Hepatocyte (in vitro differentiated cells): ENCODE measurements at regions not wholly inside any gene's neighbourhood (a gene's known extent, or its start where the extent isn't known, plus 50 kb on each side); places are given as distances from the start of the nearest gene placed in this dataset.

Experiments
- CTCF ChIP-seq: fragments of 200-600 bp; sonication (generic); IDR thresholded peaks from 2 replicates; pipeline ENCODE4 v1.5.1; 2016; ENCODE audit warnings: antibody characterized with exemption, mild to moderate bottlenecking; ENCODE audit not compliant: poor library complexity
- EZH2 ChIP-seq: fragments of 200-600 bp; sonication (generic); IDR thresholded peaks from 2 replicates; pipeline ENCODE4 v1.6.1; 2016; ENCODE audit warnings: antibody characterized with exemption, mild to moderate bottlenecking, borderline replicate concordance
- EZH2phosphoT487 ChIP-seq: fragments of 200-600 bp; sonication (generic); IDR thresholded peaks from one replicate; pipeline ENCODE4 v1.6.1; 2018; ENCODE audit warnings: antibody characterized with exemption, mild to moderate bottlenecking, low read depth, moderate library complexity; ENCODE audit not compliant: unreplicated experiment, severe bottlenecking

DNA sequence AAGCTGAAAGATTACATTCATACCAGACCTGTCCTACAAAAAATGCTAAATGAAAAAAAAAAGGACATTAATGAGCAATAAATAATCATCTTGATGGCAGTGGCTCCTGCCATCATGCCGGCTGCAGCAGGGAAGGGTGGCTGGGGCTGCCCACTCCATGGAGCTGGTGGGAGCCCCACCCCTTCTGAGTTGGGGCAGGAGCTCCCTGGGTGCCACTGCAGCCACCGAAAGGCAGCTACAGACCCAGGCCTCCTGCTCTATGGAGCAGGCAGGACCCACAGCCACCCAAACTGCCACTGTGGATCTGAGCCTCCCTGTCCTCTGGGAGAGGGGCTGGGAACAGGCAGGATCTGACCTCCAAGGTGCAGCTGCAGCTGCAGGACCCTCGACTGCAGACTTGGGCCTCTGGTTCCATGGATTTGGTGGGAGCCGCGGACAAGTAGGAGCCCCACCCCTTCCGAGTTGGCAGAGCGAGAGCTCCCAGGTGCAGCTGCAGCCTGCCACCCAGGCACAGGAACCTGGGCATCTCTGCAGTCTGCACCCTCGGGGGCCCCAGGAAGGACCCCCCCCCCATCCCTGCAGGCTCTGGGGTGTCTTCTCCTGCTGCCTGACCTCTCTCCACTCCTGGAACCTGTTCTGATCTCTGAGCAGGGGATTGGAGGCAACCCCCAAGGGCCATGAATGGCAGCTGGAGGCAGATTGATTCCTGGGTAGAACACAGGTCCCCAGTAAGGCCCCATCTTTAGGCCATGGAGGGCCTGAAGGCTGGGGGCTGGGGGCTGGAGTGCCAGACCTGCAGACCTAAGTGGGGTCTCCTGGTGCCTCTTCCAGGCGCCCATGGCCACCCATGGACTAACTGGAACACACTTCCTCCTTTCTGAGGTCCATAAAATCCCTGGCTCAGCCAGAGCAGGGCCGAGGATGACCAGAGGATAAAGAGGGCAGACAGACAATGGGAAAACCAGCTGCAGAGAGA, 70.4 kb upstream of the TTC14 start:
- TF ChIP-seq EZH2 (no peak), CTCF (no peak), EZH2phosphoT487 (no peak)
